ENCODE measurements at regions not wholly inside any gene's neighbourhood (a gene's known extent, or its start where the extent isn't known, plus 50 kb on each side); places are given as distances from the start of the nearest gene placed in this dataset.
"Not testable (repeated sequence)": the region's sequence is repeated elsewhere in the genome, so short reads cannot be mapped to it uniquely, and the experiment has no call there.

DNA sequence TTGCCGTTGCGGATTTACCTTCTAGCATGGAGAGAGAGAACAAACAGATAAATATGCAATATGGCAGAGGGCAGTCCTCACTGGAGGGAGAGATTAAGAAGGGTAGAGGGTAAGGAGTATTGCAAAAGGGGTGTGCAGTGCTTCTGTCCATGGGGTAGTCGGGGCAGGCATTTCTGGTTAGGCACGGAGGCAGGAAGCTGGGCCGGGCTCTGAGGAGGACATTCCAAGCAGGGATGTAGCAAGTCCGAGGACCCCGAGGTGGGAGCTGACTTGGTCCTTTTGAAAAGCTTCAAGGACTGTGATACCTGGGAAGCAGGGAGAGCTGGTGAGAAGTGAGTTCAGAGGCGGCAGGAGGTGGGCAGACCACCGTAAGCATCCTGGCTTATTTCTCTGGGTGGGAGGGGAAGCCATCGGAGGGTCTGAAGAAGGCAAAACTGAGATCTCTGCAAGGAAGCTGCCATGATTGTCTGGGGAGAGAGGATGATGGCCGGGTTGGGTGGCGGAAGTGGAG, 214.9 kb downstream of the FGF9 start:
- no peak for DNase-seq (ENCODE audit: low read depth, low spot score)
- dilution Hi-C loops (cut with MboI; ENCODE audit: extremely low pct_ligation_motif_present, low sequenced_read_pairs): no loop called here
- Histone ChIP-seq H3K9me1 (ENCODE audit: control insufficient read depth, extremely low read depth, insufficient read depth, low read length) (no peaks in the 10 kb centered on the region), H3K9ac (ENCODE audit: control insufficient read depth, extremely low read depth, insufficient read depth, low read length) (no peak overlapping the region), H3K4me2 (ENCODE audit: control insufficient read depth, extremely low read depth, insufficient read depth, low read depth, low read length) (no peak overlapping the region), H4K20me1 (ENCODE audit: control insufficient read depth, extremely low read depth, insufficient read depth, low read length) (no peaks in the 10 kb centered on the region), H3K27ac (ENCODE audit: control insufficient read depth, insufficient read depth, low read length) (no peak overlapping the region), H3K79me2 (ENCODE audit: control insufficient read depth, insufficient read depth, low read length) (no peaks in the 10 kb centered on the region), H3K27me3 (ENCODE audit: control insufficient read depth, extremely low read depth, insufficient read depth, low read length) (no peaks in the 10 kb centered on the region), H3K4me1 (ENCODE audit: control insufficient read depth, extremely low read depth, insufficient read depth, low read length) (no peaks in the 10 kb centered on the region), H3K4me3 (ENCODE audit: control insufficient read depth in 2 of 3, extremely low read depth in 1 of 3, insufficient read depth in 2 of 3, low read depth in 1 of 3, low read length in 3 of 3) (no peak overlapping the region), H3K36me3 (ENCODE audit: control insufficient read depth in 2 of 2, extremely low read depth in 1 of 2, insufficient read depth in 2 of 2, low read length in 2 of 2) (no peaks in the 10 kb centered on the region), H3K9me3 (ENCODE audit: control insufficient read depth, low read depth, low read length) (peaks cover 6% of the 10 kb centered on the region), H2AFZ (ENCODE audit: control insufficient read depth, low read length) (no peak overlapping the region)
- no peak for FAIRE-seq
- TF ChIP-seq, protein P1, sequence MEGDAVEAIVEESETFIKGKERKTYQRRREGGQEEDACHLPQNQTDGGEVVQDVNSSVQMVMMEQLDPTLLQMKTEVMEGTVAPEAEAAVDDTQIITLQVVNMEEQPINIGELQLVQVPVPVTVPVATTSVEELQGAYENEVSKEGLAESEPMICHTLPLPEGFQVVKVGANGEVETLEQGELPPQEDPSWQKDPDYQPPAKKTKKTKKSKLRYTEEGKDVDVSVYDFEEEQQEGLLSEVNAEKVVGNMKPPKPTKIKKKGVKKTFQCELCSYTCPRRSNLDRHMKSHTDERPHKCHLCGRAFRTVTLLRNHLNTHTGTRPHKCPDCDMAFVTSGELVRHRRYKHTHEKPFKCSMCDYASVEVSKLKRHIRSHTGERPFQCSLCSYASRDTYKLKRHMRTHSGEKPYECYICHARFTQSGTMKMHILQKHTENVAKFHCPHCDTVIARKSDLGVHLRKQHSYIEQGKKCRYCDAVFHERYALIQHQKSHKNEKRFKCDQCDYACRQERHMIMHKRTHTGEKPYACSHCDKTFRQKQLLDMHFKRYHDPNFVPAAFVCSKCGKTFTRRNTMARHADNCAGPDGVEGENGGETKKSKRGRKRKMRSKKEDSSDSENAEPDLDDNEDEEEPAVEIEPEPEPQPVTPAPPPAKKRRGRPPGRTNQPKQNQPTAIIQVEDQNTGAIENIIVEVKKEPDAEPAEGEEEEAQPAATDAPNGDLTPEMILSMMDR (optimal IDR thresholded peaks at IDR 0.05 in 1 of 3, IDR thresholded peaks at IDR 0.05 in 1 of 3, conservative IDR thresholded peaks at IDR 0.05 in 1 of 3; ENCODE audit: extremely low read depth in 1 of 3, insufficient read depth in 2 of 3, low read length in 3 of 3): no peak
- TF ChIP-seq EZH2 (IDR thresholded peaks at IDR 0.05; ENCODE audit: low read length): no peak

DNA sequence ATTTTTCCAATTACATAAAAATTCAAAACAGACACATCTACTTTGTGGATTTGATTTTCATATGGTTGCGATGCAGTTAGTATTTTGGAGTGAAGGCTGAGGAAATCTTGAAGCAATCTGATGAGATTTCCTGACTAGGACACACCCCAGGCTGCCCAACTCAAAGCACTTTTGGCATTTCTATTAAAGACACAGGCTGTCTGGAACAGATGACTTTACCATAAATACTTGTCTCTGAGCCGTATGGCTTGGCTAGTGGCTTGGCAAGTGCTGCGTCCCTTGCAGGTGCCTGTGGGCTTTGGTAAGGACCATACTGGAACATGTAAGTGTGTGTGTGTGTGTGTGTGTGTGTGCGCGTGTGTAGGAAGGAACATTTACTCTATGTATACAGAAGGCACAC, 218.8 kb downstream of the FGF9 start:
- no peaks in the 10 kb centered on the region for H3K79me2 ChIP-seq (ENCODE audit: control insufficient read depth, insufficient read depth, low read length)
- H3K4me2 ChIP-seq (ENCODE audit: control insufficient read depth, extremely low read depth, insufficient read depth, low read depth, low read length): no peak overlapping the region
- no peak overlapping the region for H3K4me3 ChIP-seq (ENCODE audit: control insufficient read depth in 2 of 3, extremely low read depth in 1 of 3, insufficient read depth in 2 of 3, low read depth in 1 of 3, low read length in 3 of 3)
- H3K36me3 ChIP-seq (ENCODE audit: control insufficient read depth in 2 of 2, extremely low read depth in 1 of 2, insufficient read depth in 2 of 2, low read length in 2 of 2): no peaks in the 10 kb centered on the region
- H3K9me1 ChIP-seq (ENCODE audit: control insufficient read depth, extremely low read depth, insufficient read depth, low read length): no peaks in the 10 kb centered on the region
- no peaks in the 10 kb centered on the region for H3K4me1 ChIP-seq (ENCODE audit: control insufficient read depth, extremely low read depth, insufficient read depth, low read length)
- TF ChIP-seq, protein P1 (optimal IDR thresholded peaks at IDR 0.05 in 1 of 3, IDR thresholded peaks at IDR 0.05 in 1 of 3, conservative IDR thresholded peaks at IDR 0.05 in 1 of 3; ENCODE audit: extremely low read depth in 1 of 3, insufficient read depth in 2 of 3, low read length in 3 of 3): no peak
- no peak for TF ChIP-seq EZH2 (IDR thresholded peaks at IDR 0.05; ENCODE audit: low read length)
- no peaks in the 10 kb centered on the region for H3K27me3 ChIP-seq (ENCODE audit: control insufficient read depth, extremely low read depth, insufficient read depth, low read length)
- no peaks in the 10 kb centered on the region for H4K20me1 ChIP-seq (ENCODE audit: control insufficient read depth, extremely low read depth, insufficient read depth, low read length)
- dilution Hi-C loops (cut with MboI; ENCODE audit: extremely low pct_ligation_motif_present, low sequenced_read_pairs): no loop called here
- no peak for DNase-seq (ENCODE audit: low read depth, low spot score)
- FAIRE-seq: no peak
- H2AFZ ChIP-seq (ENCODE audit: control insufficient read depth, low read length): no peak overlapping the region
- H3K9me3 ChIP-seq (ENCODE audit: control insufficient read depth, low read depth, low read length): peaks cover 6% of the 10 kb centered on the region
- no peak overlapping the region for H3K27ac ChIP-seq (ENCODE audit: control insufficient read depth, insufficient read depth, low read length)
- H3K9ac ChIP-seq (ENCODE audit: control insufficient read depth, extremely low read depth, insufficient read depth, low read length): no peak overlapping the region

DNA sequence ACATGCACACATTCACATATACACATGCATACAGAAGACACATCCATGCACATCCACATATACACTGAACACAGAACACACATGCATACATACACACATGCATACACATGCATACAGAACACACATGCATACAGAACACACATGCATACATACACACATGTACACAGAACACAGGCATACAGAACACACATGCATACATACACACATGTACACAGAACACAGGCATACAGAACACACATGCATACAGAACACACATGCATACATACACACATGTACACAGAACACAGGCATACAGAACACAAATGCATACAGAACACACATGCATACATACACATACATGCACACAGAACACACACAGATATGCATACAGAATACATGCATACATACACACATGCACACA, 219.3 kb downstream of the FGF9 start:
- H3K4me2 ChIP-seq (ENCODE audit: control insufficient read depth, extremely low read depth, insufficient read depth, low read depth, low read length); H2AFZ ChIP-seq (ENCODE audit: control insufficient read depth, low read length); dilution Hi-C loops (cut with MboI; ENCODE audit: extremely low pct_ligation_motif_present, low sequenced_read_pairs); H3K79me2 ChIP-seq (ENCODE audit: control insufficient read depth, insufficient read depth, low read length); H3K9me3 ChIP-seq (ENCODE audit: control insufficient read depth, low read depth, low read length); DNase-seq (ENCODE audit: low read depth, low spot score); H4K20me1 ChIP-seq (ENCODE audit: control insufficient read depth, extremely low read depth, insufficient read depth, low read length); H3K27me3 ChIP-seq (ENCODE audit: control insufficient read depth, extremely low read depth, insufficient read depth, low read length); H3K9ac ChIP-seq (ENCODE audit: control insufficient read depth, extremely low read depth, insufficient read depth, low read length); FAIRE-seq; H3K27ac ChIP-seq (ENCODE audit: control insufficient read depth, insufficient read depth, low read length); H3K4me3 ChIP-seq (ENCODE audit: control insufficient read depth in 2 of 3, extremely low read depth in 1 of 3, insufficient read depth in 2 of 3, low read depth in 1 of 3, low read length in 3 of 3); H3K9me1 ChIP-seq (ENCODE audit: control insufficient read depth, extremely low read depth, insufficient read depth, low read length); H3K36me3 ChIP-seq (ENCODE audit: control insufficient read depth in 2 of 2, extremely low read depth in 1 of 2, insufficient read depth in 2 of 2, low read length in 2 of 2); H3K4me1 ChIP-seq (ENCODE audit: control insufficient read depth, extremely low read depth, insufficient read depth, low read length): not testable (repeated sequence)

All from keratinocyte (primary cell).